SHP77 (cell line): ENCODE measurements at regions not wholly inside any gene's neighbourhood (a gene's known extent, or its start where the extent isn't known, plus 50 kb on each side); places are given as distances from the start of the nearest gene placed in this dataset.
"Not testable (repeated sequence)": the region's sequence is repeated elsewhere in the genome, so short reads cannot be mapped to it uniquely, and the experiment has no call there.

Source experiments
- DNase-seq, 2 experiments: peaks; one replicate each; lab custom pipeline; 2025; lab: John Stamatoyannopoulos, UW

GRCh38 chr6:150456466-150456865 is 87.7 kb downstream of the IYD start:
- no peak for DNase-seq

DNA sequence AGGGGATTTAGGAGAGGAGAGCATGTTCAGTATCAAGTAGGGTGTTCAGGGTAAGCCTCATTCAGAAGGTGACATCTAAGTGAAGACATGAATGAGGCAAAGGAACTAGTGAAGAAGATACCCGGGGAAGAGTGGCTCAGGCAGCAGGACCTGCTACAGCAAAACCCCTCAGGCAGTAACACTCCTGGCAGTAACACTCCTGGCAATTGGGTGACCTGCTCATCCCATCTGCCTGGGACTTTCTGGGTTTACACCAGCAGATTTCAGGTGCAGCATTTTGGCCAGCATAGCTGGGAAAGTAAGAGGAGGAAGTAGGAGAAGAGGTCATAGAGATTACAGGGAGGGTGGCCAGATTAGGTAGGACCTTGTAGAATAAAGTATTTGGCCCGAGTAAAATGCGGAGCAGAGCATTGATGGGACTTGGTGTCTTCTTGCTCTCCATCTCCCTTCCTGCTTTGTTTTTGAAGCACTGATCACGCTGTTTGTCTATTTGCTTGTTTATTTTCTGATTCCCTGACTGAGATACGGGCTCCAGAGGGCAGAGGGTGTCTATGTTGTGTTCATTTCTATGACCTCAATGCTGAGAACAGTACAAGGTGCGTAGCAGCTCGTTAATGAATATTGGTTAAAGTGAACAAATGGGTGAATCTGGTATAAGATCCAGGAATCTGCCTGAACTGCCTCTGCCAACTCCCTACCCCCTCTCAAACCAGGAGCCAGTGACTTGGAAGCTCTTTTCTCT is 88.3 kb downstream of the IYD start:
- no peak for DNase-seq

DNA sequence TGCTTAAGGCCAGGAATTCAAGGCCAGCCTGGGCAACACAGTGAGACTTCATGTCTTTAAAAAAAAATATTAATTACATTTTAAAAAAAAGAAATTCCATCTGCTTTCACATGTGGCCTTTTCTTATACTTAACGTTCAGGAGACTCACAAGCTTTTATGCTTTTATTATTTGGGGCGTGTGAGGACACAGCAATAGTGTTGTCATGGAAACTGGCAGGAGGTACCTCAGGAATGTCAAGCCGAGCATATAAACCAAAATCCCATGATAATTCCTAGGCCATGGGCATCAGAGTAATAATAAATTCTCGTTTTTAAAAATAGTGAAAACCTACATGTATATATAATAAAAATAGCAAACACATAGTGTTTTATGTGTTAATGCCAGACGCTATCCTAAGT is 89.8 kb downstream of the IYD start:
- DNase-seq: no peak

DNA sequence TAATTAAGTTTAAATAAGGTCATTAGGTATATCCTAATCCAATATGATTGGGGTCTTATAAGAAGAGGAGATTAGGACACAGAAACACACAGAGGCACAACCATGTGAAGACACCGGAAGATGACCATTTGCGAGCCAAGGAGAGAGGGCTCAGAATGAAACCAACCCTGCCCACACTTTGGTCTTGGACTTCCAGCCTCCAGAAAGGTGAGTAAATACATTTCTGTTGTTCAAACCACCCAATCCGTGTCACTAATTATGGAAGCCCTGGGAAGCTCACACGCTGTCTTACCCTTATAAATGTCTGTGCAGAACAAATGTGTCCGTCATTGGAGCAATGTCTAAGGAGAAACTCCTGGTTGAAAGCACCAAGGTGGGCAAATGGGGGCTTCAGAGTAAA is 95.0 kb downstream of the IYD start:
- no peak for DNase-seq

GRCh38 chr6:150464966-150465365 is 96.2 kb downstream of the IYD start:
- DNase-seq: no peak

DNA sequence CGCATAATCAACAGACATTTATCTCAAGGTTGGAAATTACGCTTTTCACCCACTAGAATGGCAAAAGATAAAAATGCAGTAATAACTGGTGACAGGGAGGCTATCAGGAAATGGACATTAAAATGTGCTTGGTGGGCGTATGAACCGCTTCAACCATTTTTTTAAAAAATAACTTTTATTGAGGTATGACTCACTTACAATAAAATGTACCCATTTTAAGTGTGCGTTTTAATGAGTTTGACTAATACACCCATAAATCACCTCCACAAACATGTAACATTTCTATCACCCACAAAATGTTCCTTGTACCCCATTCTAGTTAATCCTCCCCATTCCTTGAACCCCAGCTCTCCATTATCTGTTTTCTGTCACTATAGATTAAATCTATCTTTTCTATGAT is 96.8 kb downstream of the IYD start:
- no peak for DNase-seq

- no peak for DNase-seq
These were observed 97.4 kb downstream of the IYD start for GRCh38 chr6:150466196-150466595.

GRCh38 chr6:150470131-150470530 is 101.3 kb downstream of the IYD start:
- no peak for DNase-seq

GRCh38 chr6:150470960-150471665 is 102.3 kb downstream of the IYD start:
- DNase-seq: no peak

- DNase-seq: no peak
These were observed 110.1 kb downstream of the IYD start for GRCh38 chr6:150478656-150479545.

DNA sequence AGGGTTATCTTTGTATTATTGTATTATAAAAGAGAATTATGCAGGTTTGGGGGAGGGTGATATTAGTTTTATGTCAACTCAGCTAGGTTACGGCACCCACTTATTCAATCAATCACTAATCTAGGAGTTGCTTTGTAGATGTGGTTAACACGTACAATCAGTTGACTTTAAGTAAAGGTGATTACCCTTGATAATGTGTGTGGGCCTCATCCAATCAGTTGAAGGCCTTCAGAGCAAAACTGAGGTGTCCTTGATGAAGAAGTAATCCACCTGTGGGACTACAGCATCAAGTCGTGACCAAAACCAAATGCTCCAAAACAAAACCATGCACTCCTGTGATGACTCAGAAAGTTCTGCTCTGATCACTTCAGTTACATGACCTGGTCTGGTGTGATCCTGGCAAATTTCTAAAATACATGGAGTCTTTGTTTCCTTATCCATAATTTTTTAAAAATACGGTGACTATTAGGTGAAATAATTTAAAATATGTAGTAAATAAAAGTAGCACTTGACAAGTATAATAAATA is 114.1 kb downstream of the IYD start:
- DNase-seq: no peak

- DNase-seq: no peak
These were observed 114.3 kb upstream of the PLEKHG1 start for GRCh38 chr6:150485161-150485958.

- DNase-seq: no peak
These were observed 113.6 kb upstream of the PLEKHG1 start for GRCh38 chr6:150486048-150486447.

- DNase-seq: no peak
These were observed 109.1 kb upstream of the PLEKHG1 start for GRCh38 chr6:150490586-150490985.

DNA sequence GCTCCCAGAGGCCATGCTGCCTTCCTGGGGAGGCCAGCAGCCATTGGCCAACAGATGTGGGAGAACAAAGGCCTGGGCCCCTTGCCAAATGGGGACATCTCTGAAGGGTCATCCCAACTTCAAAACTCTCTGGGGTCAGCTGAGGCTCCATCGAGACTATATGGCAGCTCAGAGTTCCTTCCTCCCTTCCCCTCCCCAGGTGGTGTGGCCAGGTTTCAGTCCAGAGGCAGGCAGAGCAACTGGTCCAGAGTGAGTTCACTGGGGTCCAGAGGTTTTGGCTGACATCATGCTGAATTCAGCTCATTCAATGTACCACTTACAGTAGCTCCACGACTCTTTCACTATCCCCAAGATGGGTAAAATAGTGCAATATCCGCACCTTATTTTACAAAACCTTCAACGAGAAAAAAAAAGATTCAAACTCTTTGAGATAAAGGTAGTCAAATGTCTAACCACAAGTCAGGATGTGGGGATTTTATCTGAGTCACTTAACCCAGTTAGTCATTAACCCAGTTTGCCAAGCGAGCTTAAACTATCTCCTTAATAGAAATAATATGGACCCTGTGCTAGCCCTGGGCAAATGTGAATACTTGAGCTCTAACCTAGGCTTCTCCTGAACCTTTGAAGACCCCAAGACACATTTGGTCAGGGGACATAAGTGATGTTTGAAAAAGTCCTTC is 108.4 kb upstream of the PLEKHG1 start:
- DNase-seq: no peak

GRCh38 chr6:150491811-150492172 is 107.9 kb upstream of the PLEKHG1 start:
- no peak for DNase-seq

DNA sequence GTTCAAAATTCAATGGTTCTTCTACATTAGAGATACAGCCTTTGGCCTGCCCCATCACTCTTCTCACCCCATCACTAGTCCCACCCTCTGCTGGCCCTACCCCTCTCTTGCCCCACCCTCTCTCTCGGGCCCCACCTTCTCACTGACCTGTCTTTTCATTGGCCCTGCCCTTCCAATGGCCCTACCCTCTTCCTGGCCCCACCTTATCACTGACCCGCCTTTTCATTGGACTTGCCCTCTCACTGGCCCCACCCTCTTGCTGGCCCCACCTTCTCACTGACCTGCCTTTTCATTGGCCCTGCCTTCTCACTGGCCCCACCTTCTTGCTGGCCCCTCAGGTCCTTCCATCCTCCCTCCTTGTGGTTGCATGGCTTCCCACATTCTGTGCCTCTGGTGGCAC is 107.2 kb upstream of the PLEKHG1 start:
- DNase-seq: no peak

DNA sequence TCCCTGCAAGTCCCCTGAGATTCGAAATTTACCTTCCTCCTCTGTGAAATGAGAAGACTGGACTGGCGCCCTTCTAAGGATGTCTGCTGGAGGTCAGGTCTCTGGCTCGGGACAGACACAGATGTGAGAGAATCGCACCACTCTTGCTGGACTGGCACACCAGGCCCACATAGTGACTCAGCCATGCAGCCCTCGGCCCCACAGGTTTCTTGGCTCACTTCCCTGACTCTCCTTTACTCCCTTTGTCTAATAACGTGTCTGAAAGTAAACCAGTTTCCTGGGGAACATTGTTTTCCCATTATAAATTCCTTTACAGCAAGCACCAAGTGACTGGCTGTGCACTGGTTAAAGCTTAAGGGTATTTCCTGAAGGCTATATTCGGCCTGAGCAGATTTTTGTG is 106.7 kb upstream of the PLEKHG1 start:
- DNase-seq: no peak

DNA sequence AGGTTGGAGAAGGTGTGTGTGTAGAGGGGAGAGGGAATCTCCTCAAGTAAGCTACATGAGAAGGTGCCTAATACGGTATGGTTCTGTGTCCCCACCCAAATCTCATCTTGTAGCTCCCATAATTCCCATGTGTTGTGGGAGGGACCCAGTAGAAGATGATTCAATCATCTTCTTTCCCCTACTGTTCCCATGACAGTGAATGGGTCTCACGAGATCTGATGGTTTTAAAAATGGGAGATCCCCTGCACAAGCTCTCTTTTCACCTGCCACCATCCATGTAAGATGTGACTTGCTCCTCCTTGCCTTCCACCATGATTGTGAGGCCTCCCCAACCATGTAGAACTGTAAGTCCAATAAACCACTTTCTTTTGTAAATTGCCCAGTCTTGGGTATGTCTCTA is 106.1 kb upstream of the PLEKHG1 start:
- DNase-seq: not testable (repeated sequence)

GRCh38 chr6:150494241-150494640 is 105.4 kb upstream of the PLEKHG1 start:
- DNase-seq: no peak

DNA sequence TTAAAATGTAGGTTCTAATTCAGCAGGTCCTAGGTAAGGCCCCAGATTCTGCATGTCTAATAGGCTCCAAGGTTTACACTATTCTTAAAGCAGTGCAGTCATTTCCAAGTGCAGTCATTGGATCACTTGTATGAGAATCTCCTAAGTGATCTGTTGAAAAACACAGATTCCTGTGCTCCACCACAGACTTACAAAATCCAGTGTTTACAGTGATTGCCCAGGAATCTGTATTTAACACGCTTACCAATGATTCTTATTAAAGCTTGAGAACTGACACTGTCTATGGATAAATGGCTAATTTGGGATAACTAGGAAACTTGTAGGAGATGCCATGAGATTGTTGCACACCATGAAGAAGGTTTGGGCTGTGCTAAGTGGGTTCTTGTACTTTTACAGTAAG is 104.6 kb upstream of the PLEKHG1 start:
- DNase-seq: no peak
